ENCODE measurements at regions not wholly inside any gene's neighbourhood (a gene's known extent, or its start where the extent isn't known, plus 50 kb on each side); places are given as distances from the start of the nearest gene placed in this dataset.

GRCh38 chr3:118477768-118478167, 556.9 kb downstream of the IGSF11 start:
- DNase-seq = no peak
- Histone ChIP-seq H3K4me3 (no peak overlapping the region), H3K9me3 (no peaks in the 10 kb centered on the region), H3K36me3 (no peaks in the 10 kb centered on the region), H3K4me1 (no peaks in the 10 kb centered on the region), H3K27ac (no peak overlapping the region), H3K27me3 (no peaks in the 10 kb centered on the region)
- intact Hi-C loops (cut with DNase I; ENCODE audit: low total_unique reads) (no loop called here), in situ Hi-C loops (cut with MboI; ENCODE audit: low pct_ligation_motif_present in 1 of 4, low pct_unique_long_range_greater_than_20kb in 1 of 4, low sequenced_read_pairs in 3 of 4) (no loop called here)
- TF ChIP-seq CTCF (IDR thresholded peaks at IDR 0.05) (no peak), POLR2AphosphoS5 (IDR thresholded peaks at IDR 0.05) (no peak), POLR2A (IDR thresholded peaks at IDR 0.05) (no peak), EP300 (IDR thresholded peaks at IDR 0.05; ENCODE audit: low read depth) (no peak)
- WGBS, 2 donors (ENCODE audit: low coverage in 1 of 2) = 33 to 36% methylated on average over 1 to 2 of the region's 2 CpGs

- H3K4me1 ChIP-seq = no peaks in the 10 kb centered on the region
- H3K27ac ChIP-seq = no peak overlapping the region
- DNase-seq = no peak
- 63 to 79% methylated on average over 7 to 8 of the region's 8 CpGs for WGBS, 2 donors (ENCODE audit: low coverage in 1 of 2)
- H3K27me3 ChIP-seq = no peaks in the 10 kb centered on the region
- H3K36me3 ChIP-seq = no peaks in the 10 kb centered on the region
- no peak overlapping the region for H3K4me3 ChIP-seq
- intact Hi-C loops (cut with DNase I; ENCODE audit: low total_unique reads) = no loop called here
- in situ Hi-C loops (cut with MboI; ENCODE audit: low pct_ligation_motif_present in 1 of 4, low pct_unique_long_range_greater_than_20kb in 1 of 4, low sequenced_read_pairs in 3 of 4) = no loop called here
- H3K9me3 ChIP-seq = no peaks in the 10 kb centered on the region
- no peak for TF ChIP-seq EP300 (IDR thresholded peaks at IDR 0.05; ENCODE audit: low read depth)
- TF ChIP-seq CTCF (IDR thresholded peaks at IDR 0.05) = no peak
- TF ChIP-seq POLR2AphosphoS5 (IDR thresholded peaks at IDR 0.05) = no peak
- TF ChIP-seq POLR2A (IDR thresholded peaks at IDR 0.05) = no peak
Observed at GRCh38 chr3:118478706-118479276, 555.9 kb downstream of the IGSF11 start.

GRCh38 chr3:118479376-118479775, 555.3 kb downstream of the IGSF11 start:
- no peaks in the 10 kb centered on the region for H3K4me1 ChIP-seq
- no peak overlapping the region for H3K27ac ChIP-seq
- H3K4me3 ChIP-seq = no peak overlapping the region
- TF ChIP-seq CTCF (IDR thresholded peaks at IDR 0.05) = no peak
- TF ChIP-seq POLR2A (IDR thresholded peaks at IDR 0.05) = no peak
- TF ChIP-seq POLR2AphosphoS5 (IDR thresholded peaks at IDR 0.05) = no peak
- no peak for TF ChIP-seq EP300 (IDR thresholded peaks at IDR 0.05; ENCODE audit: low read depth)
- intact Hi-C loops (cut with DNase I; ENCODE audit: low total_unique reads) = no loop called here
- H3K27me3 ChIP-seq = no peaks in the 10 kb centered on the region
- no peaks in the 10 kb centered on the region for H3K9me3 ChIP-seq
- DNase-seq = no peak
- H3K36me3 ChIP-seq = no peaks in the 10 kb centered on the region
- WGBS, 2 donors (ENCODE audit: low coverage in 1 of 2) = 44 to 75% methylated on average over 1 of the region's 1 CpG
- in situ Hi-C loops (cut with MboI; ENCODE audit: low pct_ligation_motif_present in 1 of 4, low pct_unique_long_range_greater_than_20kb in 1 of 4, low sequenced_read_pairs in 3 of 4) = no loop called here

GRCh38 chr3:118480101-118480860, 554.4 kb downstream of the IGSF11 start:
- intact Hi-C loops (cut with DNase I; ENCODE audit: low total_unique reads) (loop anchor here (10.0 kb wide), 1 partner anchor 555 kb away; no protein-coding TSS in a partner anchor), in situ Hi-C loops (cut with MboI; ENCODE audit: low pct_ligation_motif_present in 1 of 4, low pct_unique_long_range_greater_than_20kb in 1 of 4, low sequenced_read_pairs in 3 of 4) (no loop called here)
- Histone ChIP-seq H3K9me3 (no peaks in the 10 kb centered on the region), H3K27me3 (no peaks in the 10 kb centered on the region), H3K36me3 (no peaks in the 10 kb centered on the region), H3K4me1 (no peaks in the 10 kb centered on the region), H3K27ac (no peak overlapping the region), H3K4me3 (no peak overlapping the region)
- TF ChIP-seq POLR2A (IDR thresholded peaks at IDR 0.05) (no peak), POLR2AphosphoS5 (IDR thresholded peaks at IDR 0.05) (no peak), EP300 (IDR thresholded peaks at IDR 0.05; ENCODE audit: low read depth) (no peak), CTCF (IDR thresholded peaks at IDR 0.05) (no peak)
- 59 to 60% methylated on average over 4 of the region's 4 CpGs for WGBS, 2 donors (ENCODE audit: low coverage in 1 of 2)
- DNase-seq = no peak

Data from transverse colon (tissue), 4 donors.